ENCODE measurements at regions not wholly inside any gene's neighbourhood (a gene's known extent, or its start where the extent isn't known, plus 50 kb on each side); places are given as distances from the start of the nearest gene placed in this dataset.

DNA sequence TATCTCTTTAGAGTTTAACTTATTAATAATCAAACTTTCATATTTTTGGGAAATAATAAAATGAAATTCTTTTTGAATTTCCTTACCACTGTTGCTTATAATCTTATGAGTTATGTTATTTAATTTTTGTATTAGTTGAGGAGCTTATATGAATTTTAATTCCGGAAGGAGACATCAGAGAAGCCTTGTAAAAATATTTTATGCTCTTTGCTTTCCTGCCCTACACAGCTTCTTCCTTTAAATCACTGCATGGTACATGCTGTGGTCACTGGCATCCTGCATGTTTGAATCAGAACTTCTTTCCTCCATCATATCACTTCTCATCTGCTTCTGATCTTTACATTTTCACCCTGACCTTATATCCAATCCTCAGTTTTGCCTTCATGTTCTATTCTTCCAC lies 266.7 kb upstream of the ZSWIM2 start:
- no peak overlapping the region for H3K27ac ChIP-seq (ENCODE audit: low read length)

DNA sequence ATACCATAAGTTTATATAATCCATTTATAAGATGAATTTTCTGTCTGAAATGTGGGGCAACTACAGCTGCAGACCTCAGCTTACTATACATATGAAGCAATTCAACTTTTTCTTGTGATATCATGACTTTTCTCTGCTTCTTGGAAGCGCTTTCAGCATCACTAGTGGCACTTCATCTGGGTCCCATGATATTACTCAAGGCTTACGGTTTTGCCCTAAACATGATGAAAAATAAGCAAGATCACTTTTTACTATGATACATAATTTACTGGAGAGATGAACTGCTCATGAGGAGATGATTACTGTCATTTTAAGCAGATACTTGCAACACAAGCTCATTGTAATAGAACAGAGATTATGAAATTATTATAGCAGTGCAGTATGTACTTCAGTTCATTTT lies 258.0 kb upstream of the ZSWIM2 start:
- no CpG with 5 or more reads among the region's 2 CpGs for WGBS (ENCODE audit: insufficient coverage, insufficient read length)
- no peaks in the 10 kb centered on the region for H3K27me3 ChIP-seq (ENCODE audit: control insufficient read depth, insufficient read depth, low read length)

More for the DNA sequence above, 266.7 kb upstream of the ZSWIM2 start:
- no peak overlapping the region for H3K4me3 ChIP-seq (ENCODE audit: low read length)
- no peaks in the 10 kb centered on the region for H3K27me3 ChIP-seq (ENCODE audit: control insufficient read depth, insufficient read depth, low read length)
- no peaks in the 10 kb centered on the region for H3K36me3 ChIP-seq (ENCODE audit: control insufficient read depth, insufficient read depth, low read length)
- WGBS (ENCODE audit: insufficient coverage, insufficient read length): no CpG with 5 or more reads among the region's 1 CpG
- DNase-seq (ENCODE audit: low read depth, low spot score): no peak
- H3K9me3 ChIP-seq (ENCODE audit: control insufficient read depth, insufficient read depth, low read length): no peaks in the 10 kb centered on the region
- no peaks in the 10 kb centered on the region for H3K4me1 ChIP-seq (ENCODE audit: control insufficient read depth, insufficient read depth, low read length)

DNA sequence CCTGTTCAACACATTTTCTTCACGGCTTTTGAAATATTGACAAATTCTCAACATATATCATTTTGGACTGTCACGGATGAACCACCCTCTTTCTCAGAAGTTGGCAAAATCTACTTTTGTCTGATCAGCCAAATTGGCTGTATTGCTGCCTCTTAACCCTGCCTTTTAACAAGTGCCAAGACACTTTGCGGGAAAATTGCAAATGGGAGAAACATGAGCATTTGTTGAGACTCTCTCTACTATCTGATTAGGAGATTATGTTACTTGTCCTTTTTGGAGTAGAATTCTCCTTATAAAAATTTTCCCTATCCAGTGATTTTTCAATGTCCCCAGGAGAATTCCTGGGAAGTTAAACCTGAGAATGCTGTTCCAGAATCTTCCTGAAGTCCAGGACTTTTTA lies 256.2 kb upstream of the ZSWIM2 start:
- Histone ChIP-seq H3K27me3 (ENCODE audit: control insufficient read depth, insufficient read depth, low read length) (no peaks in the 10 kb centered on the region), H3K4me3 (ENCODE audit: low read length) (no peak overlapping the region), H3K27ac (ENCODE audit: low read length) (no peak overlapping the region), H3K9me3 (ENCODE audit: control insufficient read depth, insufficient read depth, low read length) (no peaks in the 10 kb centered on the region), H3K36me3 (ENCODE audit: control insufficient read depth, insufficient read depth, low read length) (no peaks in the 10 kb centered on the region), H3K4me1 (ENCODE audit: control insufficient read depth, insufficient read depth, low read length) (no peaks in the 10 kb centered on the region)
- DNase-seq (ENCODE audit: low read depth, low spot score): no peak
- WGBS (ENCODE audit: insufficient coverage, insufficient read length): no CpG with 5 or more reads among the region's 3 CpGs

More for the DNA sequence above, 258.0 kb upstream of the ZSWIM2 start:
- no peaks in the 10 kb centered on the region for H3K9me3 ChIP-seq (ENCODE audit: control insufficient read depth, insufficient read depth, low read length)
- no peaks in the 10 kb centered on the region for H3K4me1 ChIP-seq (ENCODE audit: control insufficient read depth, insufficient read depth, low read length)
- no peak overlapping the region for H3K4me3 ChIP-seq (ENCODE audit: low read length)
- no peak overlapping the region for H3K27ac ChIP-seq (ENCODE audit: low read length)
- H3K36me3 ChIP-seq (ENCODE audit: control insufficient read depth, insufficient read depth, low read length): no peaks in the 10 kb centered on the region
- no peak for DNase-seq (ENCODE audit: low read depth, low spot score)

DNA sequence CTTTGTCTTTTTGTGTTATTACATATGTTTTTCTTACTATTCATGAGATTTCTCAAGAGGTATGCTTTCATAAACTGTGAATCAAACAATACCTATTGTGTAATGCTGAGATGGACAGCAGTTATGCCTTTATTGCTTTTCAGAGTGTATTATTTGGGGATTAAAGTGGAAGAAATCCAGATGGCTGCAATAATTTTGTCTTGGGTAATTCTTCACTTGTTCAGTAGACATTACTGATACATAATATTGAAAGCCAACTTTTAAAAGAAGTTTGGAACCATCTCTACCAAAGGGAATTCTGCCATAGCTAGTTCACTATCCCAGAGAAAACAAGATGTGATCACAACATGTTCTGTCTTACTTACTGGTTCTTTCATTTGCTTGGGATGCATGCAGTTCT lies 253.4 kb upstream of the ZSWIM2 start:
- H3K4me1 ChIP-seq (ENCODE audit: control insufficient read depth, insufficient read depth, low read length): no peaks in the 10 kb centered on the region
- H3K9me3 ChIP-seq (ENCODE audit: control insufficient read depth, insufficient read depth, low read length): no peaks in the 10 kb centered on the region
- H3K4me3 ChIP-seq (ENCODE audit: low read length): no peak overlapping the region
- no peaks in the 10 kb centered on the region for H3K27me3 ChIP-seq (ENCODE audit: control insufficient read depth, insufficient read depth, low read length)
- H3K27ac ChIP-seq (ENCODE audit: low read length): no peak overlapping the region
- DNase-seq (ENCODE audit: low read depth, low spot score): no peak
- no peaks in the 10 kb centered on the region for H3K36me3 ChIP-seq (ENCODE audit: control insufficient read depth, insufficient read depth, low read length)

DNA sequence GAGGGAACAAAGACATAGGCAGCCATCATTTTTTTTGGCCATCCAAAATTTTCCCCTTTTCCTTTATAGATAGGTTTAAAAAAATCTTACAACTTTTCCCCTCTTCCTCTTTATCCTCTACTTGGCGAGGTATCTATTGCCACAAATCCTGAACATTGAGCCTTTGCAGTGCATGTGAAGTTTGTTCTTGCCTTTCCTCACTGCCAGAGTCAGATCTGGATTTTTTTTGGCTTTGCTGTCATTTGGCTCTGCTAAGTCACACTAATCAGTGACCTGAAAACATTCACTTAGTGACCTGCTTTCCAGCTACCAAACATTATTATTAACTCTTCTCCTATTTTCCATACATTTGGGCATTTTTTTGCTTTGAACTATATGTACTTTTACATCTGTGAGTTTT lies 249.2 kb upstream of the ZSWIM2 start:
- Histone ChIP-seq H3K27me3 (ENCODE audit: control insufficient read depth, insufficient read depth, low read length) (no peaks in the 10 kb centered on the region), H3K27ac (ENCODE audit: low read length) (no peak overlapping the region), H3K36me3 (ENCODE audit: control insufficient read depth, insufficient read depth, low read length) (no peaks in the 10 kb centered on the region), H3K4me1 (ENCODE audit: control insufficient read depth, insufficient read depth, low read length) (no peaks in the 10 kb centered on the region), H3K9me3 (ENCODE audit: control insufficient read depth, insufficient read depth, low read length) (no peaks in the 10 kb centered on the region), H3K4me3 (ENCODE audit: low read length) (no peak overlapping the region)
- DNase-seq (ENCODE audit: low read depth, low spot score): no peak
- no CpG with 5 or more reads among the region's 1 CpG for WGBS (ENCODE audit: insufficient coverage, insufficient read length)

DNA sequence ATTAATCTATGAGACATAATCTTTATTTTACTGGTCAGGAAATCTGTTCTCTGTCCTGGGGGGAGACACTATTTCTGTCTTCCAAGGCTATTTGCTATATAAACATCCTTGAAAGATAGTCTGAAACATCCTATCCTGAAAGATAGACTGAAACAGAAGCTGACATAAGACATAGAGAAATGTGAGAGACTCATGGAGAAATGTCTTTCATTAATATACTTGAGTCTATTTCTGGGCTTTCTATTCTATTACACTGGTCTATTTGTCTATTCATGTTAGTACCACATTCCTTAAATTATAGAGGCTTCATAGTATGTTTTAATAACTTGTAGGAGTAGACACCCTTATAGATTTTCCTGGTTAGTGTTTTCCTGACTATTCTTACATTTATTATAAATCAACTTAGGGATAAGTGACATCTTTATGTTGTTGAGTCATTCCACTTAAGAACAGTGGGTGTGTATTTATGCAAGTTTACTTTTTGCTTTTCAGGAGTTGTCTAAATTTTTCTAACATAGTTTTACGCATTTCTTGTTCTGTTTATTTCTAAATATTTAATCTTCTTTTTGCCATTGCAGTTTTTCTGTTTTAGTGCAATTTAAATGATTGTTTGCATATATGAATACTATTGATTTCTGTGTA lies 244.9 kb upstream of the ZSWIM2 start:
- H3K9me3 ChIP-seq (ENCODE audit: control insufficient read depth, insufficient read depth, low read length): no peaks in the 10 kb centered on the region
- H3K4me3 ChIP-seq (ENCODE audit: low read length): no peak overlapping the region
- no peaks in the 10 kb centered on the region for H3K36me3 ChIP-seq (ENCODE audit: control insufficient read depth, insufficient read depth, low read length)
- H3K4me1 ChIP-seq (ENCODE audit: control insufficient read depth, insufficient read depth, low read length): no peaks in the 10 kb centered on the region
- WGBS (ENCODE audit: insufficient coverage, insufficient read length): no CpG with 5 or more reads among the region's 1 CpG
- no peaks in the 10 kb centered on the region for H3K27me3 ChIP-seq (ENCODE audit: control insufficient read depth, insufficient read depth, low read length)
- H3K27ac ChIP-seq (ENCODE audit: low read length): no peak overlapping the region
- DNase-seq (ENCODE audit: low read depth, low spot score): no peak

DNA sequence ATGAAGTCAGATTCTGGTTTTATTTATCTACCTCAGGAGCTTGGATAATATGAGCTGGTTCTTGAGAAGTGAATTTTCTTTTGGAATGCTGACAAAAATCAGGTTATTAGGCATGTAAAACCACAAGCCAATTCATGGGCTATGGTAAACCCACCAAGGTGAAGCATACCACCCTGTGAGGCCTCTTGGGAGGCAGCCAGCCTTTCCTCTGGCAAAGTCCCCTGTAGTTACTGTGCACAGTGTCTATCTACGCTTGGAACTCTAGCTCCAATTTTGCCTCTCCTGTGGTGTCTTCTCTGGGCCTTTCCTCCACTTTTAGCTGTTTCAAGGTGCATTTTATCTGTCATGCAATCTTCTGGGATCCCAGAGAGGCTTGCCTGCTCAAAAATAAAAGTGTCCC lies 242.7 kb upstream of the ZSWIM2 start:
- no peaks in the 10 kb centered on the region for H3K4me1 ChIP-seq (ENCODE audit: control insufficient read depth, insufficient read depth, low read length)
- no CpG with 5 or more reads among the region's 1 CpG for WGBS (ENCODE audit: insufficient coverage, insufficient read length)
- no peak overlapping the region for H3K27ac ChIP-seq (ENCODE audit: low read length)
- no peaks in the 10 kb centered on the region for H3K27me3 ChIP-seq (ENCODE audit: control insufficient read depth, insufficient read depth, low read length)
- DNase-seq (ENCODE audit: low read depth, low spot score): no peak
- H3K36me3 ChIP-seq (ENCODE audit: control insufficient read depth, insufficient read depth, low read length): no peaks in the 10 kb centered on the region
- no peak overlapping the region for H3K4me3 ChIP-seq (ENCODE audit: low read length)
- no peaks in the 10 kb centered on the region for H3K9me3 ChIP-seq (ENCODE audit: control insufficient read depth, insufficient read depth, low read length)

DNA sequence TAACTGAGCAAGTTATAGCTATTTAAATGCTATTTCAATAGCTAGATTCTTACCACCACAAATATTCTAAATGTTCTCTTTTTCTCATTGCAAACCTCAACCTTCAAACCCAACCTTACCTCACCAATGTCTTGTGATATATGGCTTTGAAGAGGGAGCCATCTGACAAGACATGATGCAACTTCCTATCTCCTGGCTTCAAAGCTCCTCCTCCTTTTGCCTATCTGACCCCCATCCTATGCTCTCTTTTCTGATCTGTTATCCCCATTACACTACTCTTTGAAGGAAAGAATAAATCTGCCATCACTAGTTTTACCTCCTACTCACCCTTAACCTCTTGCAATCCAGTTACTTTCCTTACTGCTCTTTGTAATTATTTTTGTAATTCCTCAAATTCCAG lies 235.6 kb upstream of the ZSWIM2 start:
- no peak overlapping the region for H3K4me3 ChIP-seq (ENCODE audit: low read length)
- no peaks in the 10 kb centered on the region for H3K4me1 ChIP-seq (ENCODE audit: control insufficient read depth, insufficient read depth, low read length)
- no peaks in the 10 kb centered on the region for H3K9me3 ChIP-seq (ENCODE audit: control insufficient read depth, insufficient read depth, low read length)
- no peak for DNase-seq (ENCODE audit: low read depth, low spot score)
- no peaks in the 10 kb centered on the region for H3K27me3 ChIP-seq (ENCODE audit: control insufficient read depth, insufficient read depth, low read length)
- H3K27ac ChIP-seq (ENCODE audit: low read length): no peak overlapping the region
- no peaks in the 10 kb centered on the region for H3K36me3 ChIP-seq (ENCODE audit: control insufficient read depth, insufficient read depth, low read length)

DNA sequence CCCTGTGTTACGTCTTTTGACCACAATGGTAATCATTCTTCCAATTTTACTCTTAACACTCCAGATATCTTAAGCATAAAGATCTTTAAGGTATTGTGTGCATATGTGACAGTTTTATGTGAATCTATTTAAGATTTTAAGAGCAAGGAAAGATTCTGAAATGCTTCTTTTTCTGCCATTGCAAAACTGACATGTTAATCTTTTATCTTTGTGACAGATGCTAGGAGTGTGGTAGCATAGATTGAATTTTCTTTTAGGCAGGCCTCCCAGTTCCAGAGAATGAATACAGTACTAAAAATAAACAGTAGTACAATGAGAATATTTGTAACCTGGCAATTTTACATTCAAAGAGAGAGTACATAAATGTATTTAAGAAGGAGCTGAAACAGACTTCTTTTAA lies 232.5 kb upstream of the ZSWIM2 start:
- Histone ChIP-seq H3K27ac (ENCODE audit: low read length) (no peak overlapping the region), H3K4me1 (ENCODE audit: control insufficient read depth, insufficient read depth, low read length) (no peaks in the 10 kb centered on the region), H3K27me3 (ENCODE audit: control insufficient read depth, insufficient read depth, low read length) (no peaks in the 10 kb centered on the region), H3K36me3 (ENCODE audit: control insufficient read depth, insufficient read depth, low read length) (no peaks in the 10 kb centered on the region), H3K9me3 (ENCODE audit: control insufficient read depth, insufficient read depth, low read length) (no peaks in the 10 kb centered on the region), H3K4me3 (ENCODE audit: low read length) (no peak overlapping the region)
- no CpG with 5 or more reads among the region's 1 CpG for WGBS (ENCODE audit: insufficient coverage, insufficient read length)
- no peak for DNase-seq (ENCODE audit: low read depth, low spot score)

DNA sequence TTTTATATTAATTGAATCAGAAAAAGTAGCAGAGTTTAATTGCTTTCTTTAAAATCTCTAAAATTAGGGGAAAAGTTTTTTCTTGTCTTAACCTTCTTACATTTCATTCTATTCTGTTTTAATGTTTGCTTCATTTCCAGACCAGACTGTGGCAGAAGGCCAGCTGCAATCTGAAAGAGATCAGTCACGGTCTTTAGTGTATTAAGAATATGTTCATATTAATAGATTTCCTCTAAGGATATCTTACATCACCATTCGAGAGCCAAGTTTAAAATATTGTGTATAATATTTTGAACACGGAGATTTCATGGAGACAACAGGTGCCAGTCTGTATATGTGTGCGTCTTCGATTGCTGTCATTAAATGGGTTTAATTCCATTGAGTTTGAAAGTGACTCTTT lies 230.9 kb upstream of the ZSWIM2 start:
- H3K4me3 ChIP-seq (ENCODE audit: low read length): no peak overlapping the region
- no CpG with 5 or more reads among the region's 5 CpGs for WGBS (ENCODE audit: insufficient coverage, insufficient read length)
- no peaks in the 10 kb centered on the region for H3K36me3 ChIP-seq (ENCODE audit: control insufficient read depth, insufficient read depth, low read length)
- DNase-seq (ENCODE audit: low read depth, low spot score): no peak
- H3K27ac ChIP-seq (ENCODE audit: low read length): no peak overlapping the region
- H3K9me3 ChIP-seq (ENCODE audit: control insufficient read depth, insufficient read depth, low read length): no peaks in the 10 kb centered on the region
- H3K27me3 ChIP-seq (ENCODE audit: control insufficient read depth, insufficient read depth, low read length): no peaks in the 10 kb centered on the region
- no peaks in the 10 kb centered on the region for H3K4me1 ChIP-seq (ENCODE audit: control insufficient read depth, insufficient read depth, low read length)

DNA sequence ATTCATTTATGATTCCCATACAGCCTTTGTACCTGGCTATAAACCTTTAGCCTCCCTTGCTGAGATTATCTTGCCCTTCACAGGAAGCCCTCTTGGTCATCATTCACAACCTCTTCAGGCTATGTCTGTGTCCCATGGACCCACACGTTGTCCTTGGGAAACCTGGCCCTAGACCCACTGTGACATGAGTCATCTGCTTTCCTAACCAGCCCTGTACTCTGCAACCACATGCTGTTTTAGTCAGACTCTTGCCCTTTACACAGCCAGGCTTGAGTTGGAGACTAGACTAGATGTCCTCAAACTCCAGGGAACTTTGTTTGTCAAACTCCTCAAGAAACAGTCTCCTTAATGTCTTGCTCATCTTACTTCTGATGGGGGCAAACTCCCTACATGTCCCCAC lies 229.3 kb upstream of the ZSWIM2 start:
- no peak overlapping the region for H3K4me3 ChIP-seq (ENCODE audit: low read length)
- H3K4me1 ChIP-seq (ENCODE audit: control insufficient read depth, insufficient read depth, low read length): no peaks in the 10 kb centered on the region
- H3K36me3 ChIP-seq (ENCODE audit: control insufficient read depth, insufficient read depth, low read length): no peaks in the 10 kb centered on the region
- H3K27me3 ChIP-seq (ENCODE audit: control insufficient read depth, insufficient read depth, low read length): no peaks in the 10 kb centered on the region
- DNase-seq (ENCODE audit: low read depth, low spot score): no peak
- no peaks in the 10 kb centered on the region for H3K9me3 ChIP-seq (ENCODE audit: control insufficient read depth, insufficient read depth, low read length)
- no CpG with 5 or more reads among the region's 1 CpG for WGBS (ENCODE audit: insufficient coverage, insufficient read length)
- no peak overlapping the region for H3K27ac ChIP-seq (ENCODE audit: low read length)

Data from iPS DF 6.9 (cell line).